ENCODE measurements at regions not wholly inside any gene's neighbourhood (a gene's known extent, or its start where the extent isn't known, plus 50 kb on each side); places are given as distances from the start of the nearest gene placed in this dataset.

DNA sequence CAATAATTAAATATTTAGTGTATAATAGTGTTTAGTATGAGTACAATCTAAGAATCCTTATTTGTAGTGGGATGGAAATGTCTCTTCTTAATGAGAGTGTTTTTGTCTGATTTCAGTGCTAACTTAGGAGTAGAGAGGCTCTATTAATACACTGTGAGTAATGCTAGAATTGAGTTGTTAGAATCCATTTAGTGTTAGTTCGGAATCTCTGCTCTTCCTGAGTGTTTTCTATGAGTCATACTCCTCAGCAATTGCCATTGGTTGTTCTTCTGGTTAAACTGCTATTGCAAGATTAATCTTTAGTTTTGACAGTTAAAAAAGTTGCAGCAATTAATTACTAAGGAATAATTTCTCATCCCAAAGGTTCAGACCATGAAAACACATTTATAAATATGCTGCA lies 828.6 kb upstream of the POU3F3 start:
- TF ChIP-seq, protein P1, sequence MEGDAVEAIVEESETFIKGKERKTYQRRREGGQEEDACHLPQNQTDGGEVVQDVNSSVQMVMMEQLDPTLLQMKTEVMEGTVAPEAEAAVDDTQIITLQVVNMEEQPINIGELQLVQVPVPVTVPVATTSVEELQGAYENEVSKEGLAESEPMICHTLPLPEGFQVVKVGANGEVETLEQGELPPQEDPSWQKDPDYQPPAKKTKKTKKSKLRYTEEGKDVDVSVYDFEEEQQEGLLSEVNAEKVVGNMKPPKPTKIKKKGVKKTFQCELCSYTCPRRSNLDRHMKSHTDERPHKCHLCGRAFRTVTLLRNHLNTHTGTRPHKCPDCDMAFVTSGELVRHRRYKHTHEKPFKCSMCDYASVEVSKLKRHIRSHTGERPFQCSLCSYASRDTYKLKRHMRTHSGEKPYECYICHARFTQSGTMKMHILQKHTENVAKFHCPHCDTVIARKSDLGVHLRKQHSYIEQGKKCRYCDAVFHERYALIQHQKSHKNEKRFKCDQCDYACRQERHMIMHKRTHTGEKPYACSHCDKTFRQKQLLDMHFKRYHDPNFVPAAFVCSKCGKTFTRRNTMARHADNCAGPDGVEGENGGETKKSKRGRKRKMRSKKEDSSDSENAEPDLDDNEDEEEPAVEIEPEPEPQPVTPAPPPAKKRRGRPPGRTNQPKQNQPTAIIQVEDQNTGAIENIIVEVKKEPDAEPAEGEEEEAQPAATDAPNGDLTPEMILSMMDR (IDR thresholded peaks at IDR 0.05; ENCODE audit: insufficient read depth, low read length, poor library complexity, severe bottlenecking), result no peak
- no peak for TF ChIP-seq EZH2phosphoT487 (conservative IDR thresholded peaks at IDR 0.05; ENCODE audit: low read length)
